Fibroblast of pulmonary artery (primary cell): ENCODE measurements at regions not wholly inside any gene's neighbourhood (a gene's known extent, or its start where the extent isn't known, plus 50 kb on each side); places are given as distances from the start of the nearest gene placed in this dataset.

Source experiments
- DNase-seq: peaks from one replicate; pipeline ENCODE4 v3.0.0-alpha.2; 2010; ENCODE audit warnings: low read depth
- H3K4me3 ChIP-seq: replicated peaks from 2 replicates; pipeline ENCODE4 v1.5.1; 2011; ENCODE audit warnings: low read depth, mild to moderate bottlenecking, control low read depth, low read length, moderate library complexity
- TF ChIP-seq, protein P1 (sequence below): IDR thresholded peaks from 2 replicates; pipeline ENCODE4 v1.5.1; 2011; ENCODE audit warnings: mild to moderate bottlenecking, control low read depth, low read length, inconsistent platforms; ENCODE audit errors: missing control alignments

DNA sequence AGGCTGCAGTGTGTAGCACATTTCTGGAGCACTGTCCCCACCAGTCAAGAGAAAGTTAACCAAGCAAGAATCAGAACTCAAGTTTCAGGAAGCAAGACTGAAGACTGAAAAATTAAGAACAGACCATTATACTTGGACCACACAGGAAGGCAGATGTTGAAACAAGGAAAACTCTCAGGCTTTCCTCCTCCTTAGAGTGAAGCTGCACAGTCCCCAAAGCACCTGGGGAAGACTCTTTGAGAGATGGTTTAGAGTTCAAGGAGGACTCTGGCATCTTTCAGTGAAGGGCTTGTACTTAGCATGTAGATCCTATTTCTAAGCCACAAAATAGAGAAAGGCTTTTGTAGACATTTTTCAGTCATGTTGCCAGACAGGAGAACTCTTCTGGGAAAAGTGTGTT lies 113.7 kb upstream of the KCTD3 start:
- TF ChIP-seq, protein P1, sequence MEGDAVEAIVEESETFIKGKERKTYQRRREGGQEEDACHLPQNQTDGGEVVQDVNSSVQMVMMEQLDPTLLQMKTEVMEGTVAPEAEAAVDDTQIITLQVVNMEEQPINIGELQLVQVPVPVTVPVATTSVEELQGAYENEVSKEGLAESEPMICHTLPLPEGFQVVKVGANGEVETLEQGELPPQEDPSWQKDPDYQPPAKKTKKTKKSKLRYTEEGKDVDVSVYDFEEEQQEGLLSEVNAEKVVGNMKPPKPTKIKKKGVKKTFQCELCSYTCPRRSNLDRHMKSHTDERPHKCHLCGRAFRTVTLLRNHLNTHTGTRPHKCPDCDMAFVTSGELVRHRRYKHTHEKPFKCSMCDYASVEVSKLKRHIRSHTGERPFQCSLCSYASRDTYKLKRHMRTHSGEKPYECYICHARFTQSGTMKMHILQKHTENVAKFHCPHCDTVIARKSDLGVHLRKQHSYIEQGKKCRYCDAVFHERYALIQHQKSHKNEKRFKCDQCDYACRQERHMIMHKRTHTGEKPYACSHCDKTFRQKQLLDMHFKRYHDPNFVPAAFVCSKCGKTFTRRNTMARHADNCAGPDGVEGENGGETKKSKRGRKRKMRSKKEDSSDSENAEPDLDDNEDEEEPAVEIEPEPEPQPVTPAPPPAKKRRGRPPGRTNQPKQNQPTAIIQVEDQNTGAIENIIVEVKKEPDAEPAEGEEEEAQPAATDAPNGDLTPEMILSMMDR = no peak
- no peak overlapping the region for H3K4me3 ChIP-seq
- no peak for DNase-seq

DNA sequence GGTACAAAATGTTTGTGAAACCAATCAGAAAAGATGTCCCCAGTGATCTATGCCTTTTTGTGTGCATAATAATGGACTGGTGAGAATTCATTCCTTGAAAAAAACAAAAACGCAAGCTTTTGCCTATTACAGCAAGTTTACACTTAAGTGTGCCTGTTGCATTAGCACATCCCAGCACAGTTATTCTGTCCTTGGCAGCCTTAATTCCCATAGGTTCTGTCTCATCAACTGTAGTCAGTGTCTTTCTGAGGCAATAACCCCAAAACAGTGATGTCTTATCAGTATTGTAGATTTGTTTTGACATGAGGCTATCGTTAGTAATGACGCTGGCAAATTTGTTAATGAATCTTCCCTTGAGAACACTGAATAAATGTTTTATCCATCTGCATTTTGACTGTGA lies 109.9 kb upstream of the KCTD3 start:
- H3K4me3 ChIP-seq = no peak overlapping the region
- TF ChIP-seq, protein P1 = no peak
- DNase-seq = no peak

DNA sequence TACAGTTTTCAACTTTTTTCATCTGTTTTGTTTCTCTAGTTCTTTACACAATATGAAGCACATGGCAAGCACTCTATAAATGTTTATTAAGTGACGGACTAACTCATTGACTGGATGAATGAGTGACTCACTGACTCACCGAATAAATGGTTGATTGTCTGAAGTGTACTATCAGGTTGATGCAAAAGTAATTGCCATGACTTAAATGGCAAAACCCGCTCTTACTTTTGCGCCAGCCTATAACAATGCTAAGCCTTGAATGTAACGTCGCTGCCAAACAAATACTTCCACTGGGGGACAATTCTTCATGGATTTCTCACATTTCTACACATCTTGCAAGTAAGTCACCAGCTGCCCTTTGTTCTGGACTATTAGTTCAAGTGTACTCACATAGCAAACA lies 109.0 kb upstream of the KCTD3 start:
- TF ChIP-seq, protein P1 = no peak
- no peak overlapping the region for H3K4me3 ChIP-seq
- DNase-seq = no peak

DNA sequence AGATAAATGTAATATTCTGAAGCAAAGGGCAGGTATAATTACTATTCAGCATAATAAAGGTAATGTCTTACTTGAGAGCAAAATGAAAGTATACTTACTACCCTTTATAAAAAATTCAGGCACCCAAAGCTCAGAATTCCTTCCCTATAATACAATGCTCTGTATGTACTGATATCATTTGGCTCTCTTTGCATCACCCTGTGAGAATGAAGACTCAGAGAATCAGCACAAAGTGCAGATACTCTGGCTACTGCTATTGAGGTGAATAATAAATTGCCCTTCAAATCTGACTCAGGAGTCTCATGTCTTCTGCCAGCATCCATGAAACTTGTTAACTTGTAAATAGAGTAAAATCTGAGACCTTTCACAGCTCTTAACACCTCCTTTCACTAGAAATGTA lies 108.5 kb upstream of the KCTD3 start:
- H3K4me3 ChIP-seq = no peak overlapping the region
- TF ChIP-seq, protein P1 = no peak
- DNase-seq = no peak

DNA sequence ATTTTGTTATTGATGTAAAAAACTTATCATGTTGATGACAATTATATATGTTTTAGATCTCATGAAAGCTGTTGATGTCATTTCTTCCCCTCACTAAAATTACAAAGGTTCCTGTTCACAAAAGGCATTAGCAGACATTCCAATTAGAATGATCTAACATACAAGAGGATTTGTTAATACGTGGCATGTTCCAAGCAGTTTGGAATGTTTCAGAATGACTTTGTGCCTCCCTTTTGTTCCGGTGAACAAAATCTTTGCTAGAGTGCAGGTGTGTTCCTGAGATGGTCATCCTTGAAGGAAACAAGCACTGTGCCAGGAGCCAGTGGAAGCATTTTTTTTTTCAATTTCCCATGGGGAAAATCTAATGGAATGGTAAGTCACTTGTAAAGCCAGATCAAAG lies 108.0 kb upstream of the KCTD3 start:
- no peak for DNase-seq

DNA sequence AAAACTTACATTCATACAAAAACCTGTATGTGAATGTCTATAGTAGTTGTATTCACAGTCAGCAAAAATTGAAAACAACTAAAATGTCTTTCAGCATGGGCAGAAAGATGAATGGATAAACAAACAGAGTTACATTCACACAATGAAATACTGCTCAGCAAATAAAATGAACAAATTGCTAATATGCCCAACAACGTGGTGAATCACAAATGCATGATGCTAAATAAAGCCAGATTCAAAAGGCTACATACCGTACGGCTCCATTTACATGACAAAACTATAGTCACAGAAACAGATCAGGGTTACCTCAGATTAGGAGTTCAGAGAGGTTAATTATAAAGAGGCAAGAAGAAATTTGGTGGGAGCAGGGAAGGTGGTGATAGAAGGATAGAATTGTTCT lies 100.7 kb upstream of the KCTD3 start:
- H3K4me3 ChIP-seq = no peak overlapping the region
- TF ChIP-seq, protein P1 = no peak
- no peak for DNase-seq

More for the DNA sequence above, 108.0 kb upstream of the KCTD3 start:
- H3K4me3 ChIP-seq = no peak overlapping the region
- TF ChIP-seq, protein P1 = no peak

DNA sequence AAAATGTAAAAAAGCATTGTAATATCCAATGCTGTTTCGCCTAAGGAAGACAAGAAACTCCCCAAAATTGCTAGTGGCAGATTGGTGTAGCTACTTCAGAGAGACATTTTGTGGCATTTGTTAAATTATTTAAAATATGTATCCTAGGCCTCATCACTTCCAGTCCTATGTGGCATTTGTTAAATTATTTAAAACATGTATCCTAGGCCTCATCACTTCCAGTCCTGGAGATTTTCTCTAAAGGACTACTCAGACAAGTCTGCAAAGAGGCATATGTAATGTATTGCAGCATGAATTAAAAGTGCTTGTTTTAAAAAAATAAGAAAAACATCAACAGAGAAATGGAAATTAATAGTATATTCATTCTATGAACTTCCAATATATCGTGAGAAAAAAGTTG lies 95.6 kb upstream of the KCTD3 start:
- TF ChIP-seq, protein P1 = no peak
- DNase-seq = no peak
- no peak overlapping the region for H3K4me3 ChIP-seq
